HG02840 (cell line): ENCODE measurements at regions not wholly inside any gene's neighbourhood (a gene's known extent, or its start where the extent isn't known, plus 50 kb on each side); places are given as distances from the start of the nearest gene placed in this dataset.
"Not testable (repeated sequence)": the region's sequence is repeated elsewhere in the genome, so short reads cannot be mapped to it uniquely, and the experiment has no call there.

Experiments
- ATAC-seq: cut with Tn5 transposase; IDR thresholded peaks from one replicate; pipeline ENCODE4 v1.9.1; 2021; ENCODE audit warnings: mild to moderate bottlenecking, moderate library complexity, moderate number of reproducible peaks; ENCODE audit not compliant: unreplicated experiment, low FRiP score

GRCh38 chr12:24530689-24531088, 418.2 kb downstream of the BCAT1 start:
- no peak for ATAC-seq

- no peak for ATAC-seq
These were observed 421.8 kb downstream of the BCAT1 start for GRCh38 chr12:24527102-24527501.

GRCh38 chr12:24522736-24523135, 426.2 kb downstream of the BCAT1 start:
- no peak for ATAC-seq

GRCh38 chr12:24519759-24520158, 429.1 kb downstream of the BCAT1 start:
- no peak for ATAC-seq

- ATAC-seq = no peak
These were observed 431.9 kb downstream of the BCAT1 start for GRCh38 chr12:24517000-24517399.

GRCh38 chr12:24510581-24511125, 438.2 kb downstream of the BCAT1 start:
- ATAC-seq = no peak

- ATAC-seq = no peak
These were observed 441.1 kb downstream of the BCAT1 start for GRCh38 chr12:24507827-24508226.

- ATAC-seq = no peak
These were observed 443.4 kb downstream of the BCAT1 start for GRCh38 chr12:24505366-24506015.

- ATAC-seq = not testable (repeated sequence)
These were observed 445.4 kb downstream of the BCAT1 start for GRCh38 chr12:24503477-24503876.

GRCh38 chr12:24500831-24501230, 448.1 kb downstream of the BCAT1 start:
- ATAC-seq = no peak

GRCh38 chr12:24500421-24500820, 448.5 kb downstream of the BCAT1 start:
- no peak for ATAC-seq

- ATAC-seq = no peak
These were observed 449.5 kb downstream of the BCAT1 start for GRCh38 chr12:24499151-24500146.

GRCh38 chr12:24496755-24497154, 452.1 kb downstream of the BCAT1 start:
- ATAC-seq = no peak

GRCh38 chr12:24494401-24494800, 454.5 kb downstream of the BCAT1 start:
- ATAC-seq = no peak

GRCh38 chr12:24491968-24492367, 456.9 kb downstream of the BCAT1 start:
- ATAC-seq = no peak

- no peak for ATAC-seq
These were observed 459.0 kb downstream of the BCAT1 start for GRCh38 chr12:24489939-24490338.

- ATAC-seq = no peak
These were observed 459.8 kb downstream of the BCAT1 start for GRCh38 chr12:24488906-24489619.

GRCh38 chr12:24488091-24488596, 460.8 kb downstream of the BCAT1 start:
- no peak for ATAC-seq

GRCh38 chr12:24487606-24488005, 461.3 kb downstream of the BCAT1 start:
- ATAC-seq = no peak

- no peak for ATAC-seq
These were observed 465.2 kb downstream of the BCAT1 start for GRCh38 chr12:24483732-24484131.
